Esophagus squamous epithelium (tissue), 4 donors: ENCODE measurements at regions not wholly inside any gene's neighbourhood (a gene's known extent, or its start where the extent isn't known, plus 50 kb on each side); places are given as distances from the start of the nearest gene placed in this dataset.

ENCODE experiments used
- CTCF ChIP-seq, 6 experiments: fragments of 450-650 bp in 4 of 6; fragments of 200-600 bp in 2 of 6; sonication (generic) in 2 of 6; IDR thresholded peaks; one replicate each; pipeline ENCODE4 v1.5.1; 2016 to 2019; ENCODE audit warnings: antibody characterized with exemption in 6 of 6, mild to moderate bottlenecking in 4 of 6, moderate library complexity in 4 of 6
- POLR2A ChIP-seq, 4 donors: fragments of 450-650 bp; IDR thresholded peaks; one replicate each; pipeline ENCODE4 v1.6.1; 2017; ENCODE audit warnings: antibody characterized with exemption in 4 of 4, mild to moderate bottlenecking in 4 of 4, moderate library complexity in 3 of 4

GRCh38 chr10:31694126-31694685, 234.4 kb downstream of the ARHGAP12 start:
- TF ChIP-seq CTCF (IDR thresholded peaks at IDR 0.05) (no peak), POLR2A (IDR thresholded peaks at IDR 0.05) (no peak)
